Mesodermal cell (in vitro differentiated cells): ENCODE measurements at regions not wholly inside any gene's neighbourhood (a gene's known extent, or its start where the extent isn't known, plus 50 kb on each side); places are given as distances from the start of the nearest gene placed in this dataset.

Source experiments
- H3K27ac ChIP-seq: 2 replicates; pipeline ENCODE4 v1.7.0; 2013; ENCODE audit warnings: mild to moderate bottlenecking, low read depth, low read length, moderate library complexity; ENCODE audit not compliant: severe bottlenecking
- H3K36me3 ChIP-seq: 2 replicates; pipeline ENCODE4 v1.7.1; 2013; ENCODE audit warnings: mild to moderate bottlenecking, low read length, moderate library complexity; ENCODE audit not compliant: control insufficient read depth, insufficient read depth
- H3K4me1 ChIP-seq: one replicate; pipeline ENCODE4 v1.7.1; 2013; ENCODE audit warnings: mild to moderate bottlenecking, low read length; ENCODE audit not compliant: insufficient read depth, control insufficient read depth, poor library complexity, severe bottlenecking
- H3K4me3 ChIP-seq: 2 replicates; pipeline ENCODE4 v1.7.0; 2013; ENCODE audit warnings: low read length, control low read depth, mild to moderate bottlenecking; ENCODE audit not compliant: insufficient read depth, poor library complexity, severe bottlenecking; ENCODE audit errors: extremely low read depth
- H3K9me3 ChIP-seq: 2 replicates; pipeline ENCODE4 v1.7.1; 2013; ENCODE audit warnings: mild to moderate bottlenecking, low read length, moderate library complexity; ENCODE audit not compliant: control insufficient read depth
- WGBS, 2 experiments: methylation state at CpG; one replicate each; pipeline ENCODE4 v1.1.5; 2013; ENCODE audit warnings: missing lambda C conversion rate in 2 of 2; ENCODE audit not compliant: insufficient coverage in 2 of 2; 5-methylcytosine and 5-hydroxymethylcytosine counted together

- peaks cover 4% of the 10 kb centered on the region for H3K9me3 ChIP-seq
- H3K4me1 ChIP-seq: peaks cover 10% of the 10 kb centered on the region
- 100% methylated on average over 1 to 2 of the region's 2 CpGs for WGBS, 2 experiments
- no peak overlapping the region for H3K4me3 ChIP-seq
- H3K27ac ChIP-seq: no peak overlapping the region
- no peaks in the 10 kb centered on the region for H3K36me3 ChIP-seq
Observed at GRCh38 chr3:7881946-7882345, 619.7 kb upstream of the LMCD1 start.

GRCh38 chr3:7897655-7898054 is 604.0 kb upstream of the LMCD1 start:
- Histone ChIP-seq H3K27ac (no peak overlapping the region), H3K4me3 (no peak overlapping the region), H3K4me1 (no peaks in the 10 kb centered on the region), H3K9me3 (no peaks in the 10 kb centered on the region), H3K36me3 (no peaks in the 10 kb centered on the region)
- WGBS, 2 experiments: 78 to 89% methylated on average over 5 of the region's 5 CpGs

GRCh38 chr3:7913283-7913682 is 588.3 kb upstream of the LMCD1 start:
- Histone ChIP-seq H3K4me1 (no peaks in the 10 kb centered on the region), H3K9me3 (no peaks in the 10 kb centered on the region), H3K27ac (no peak overlapping the region), H3K36me3 (no peaks in the 10 kb centered on the region), H3K4me3 (no peak overlapping the region)
- WGBS, 2 experiments: 80 to 83% methylated on average over 1 of the region's 1 CpG

GRCh38 chr3:7915356-7915755 is 586.3 kb upstream of the LMCD1 start:
- no peaks in the 10 kb centered on the region for H3K4me1 ChIP-seq
- no peaks in the 10 kb centered on the region for H3K9me3 ChIP-seq
- no peak overlapping the region for H3K4me3 ChIP-seq

GRCh38 chr3:7917443-7918151 is 584.0 kb upstream of the LMCD1 start:
- 74 to 88% methylated on average over 2 of the region's 4 CpGs for WGBS, 2 experiments
- Histone ChIP-seq H3K27ac (no peak overlapping the region), H3K9me3 (no peaks in the 10 kb centered on the region), H3K4me1 (no peaks in the 10 kb centered on the region), H3K36me3 (no peaks in the 10 kb centered on the region), H3K4me3 (no peak overlapping the region)

More at GRCh38 chr3:7915356-7915755, 586.3 kb upstream of the LMCD1 start:
- H3K36me3 ChIP-seq: no peaks in the 10 kb centered on the region
- 74 to 88% methylated on average over 3 to 4 of the region's 4 CpGs for WGBS, 2 experiments
- no peak overlapping the region for H3K27ac ChIP-seq

GRCh38 chr3:7920211-7920610 is 581.4 kb upstream of the LMCD1 start:
- no peaks in the 10 kb centered on the region for H3K4me1 ChIP-seq
- no peak overlapping the region for H3K4me3 ChIP-seq
- WGBS, 2 experiments: 74% methylated on average over 3 of the region's 6 CpGs; no CpG with 5 or more reads in 1 of the 2 experiments
- no peaks in the 10 kb centered on the region for H3K36me3 ChIP-seq
- no peak overlapping the region for H3K27ac ChIP-seq
- no peaks in the 10 kb centered on the region for H3K9me3 ChIP-seq

GRCh38 chr3:7924228-7924627 is 577.4 kb upstream of the LMCD1 start:
- no CpG with 5 or more reads among the region's 2 CpGs for WGBS, 2 experiments
- H3K4me3 ChIP-seq: no peak overlapping the region
- no peaks in the 10 kb centered on the region for H3K9me3 ChIP-seq
- H3K27ac ChIP-seq: no peak overlapping the region
- H3K4me1 ChIP-seq: no peaks in the 10 kb centered on the region
- no peaks in the 10 kb centered on the region for H3K36me3 ChIP-seq

- no peaks in the 10 kb centered on the region for H3K36me3 ChIP-seq
- H3K4me3 ChIP-seq: no peak overlapping the region
- H3K9me3 ChIP-seq: no peaks in the 10 kb centered on the region
- WGBS, 2 experiments: 69 to 80% methylated on average over 1 of the region's 1 CpG
- no peaks in the 10 kb centered on the region for H3K4me1 ChIP-seq
- no peak overlapping the region for H3K27ac ChIP-seq
Observed at GRCh38 chr3:7927015-7927414, 574.6 kb upstream of the LMCD1 start.

GRCh38 chr3:7927864-7928263 is 573.8 kb upstream of the LMCD1 start:
- H3K9me3 ChIP-seq: no peaks in the 10 kb centered on the region
- H3K4me1 ChIP-seq: no peaks in the 10 kb centered on the region
- no peak overlapping the region for H3K4me3 ChIP-seq
- H3K27ac ChIP-seq: no peak overlapping the region
- H3K36me3 ChIP-seq: no peaks in the 10 kb centered on the region

GRCh38 chr3:7929319-7929889 is 572.2 kb upstream of the LMCD1 start:
- H3K4me3 ChIP-seq: no peak overlapping the region
- WGBS, 2 experiments: 77 to 100% methylated on average over 1 to 2 of the region's 2 CpGs
- no peaks in the 10 kb centered on the region for H3K36me3 ChIP-seq
- no peak overlapping the region for H3K27ac ChIP-seq
- no peaks in the 10 kb centered on the region for H3K4me1 ChIP-seq
- H3K9me3 ChIP-seq: no peaks in the 10 kb centered on the region

GRCh38 chr3:7934362-7934761 is 567.3 kb upstream of the LMCD1 start:
- Histone ChIP-seq H3K27ac (no peak overlapping the region), H3K4me3 (no peak overlapping the region), H3K4me1 (no peaks in the 10 kb centered on the region), H3K9me3 (no peaks in the 10 kb centered on the region), H3K36me3 (no peaks in the 10 kb centered on the region)
- WGBS, 2 experiments: 50 to 90% methylated on average over 1 of the region's 2 CpGs
